Tibial artery (tissue), 4 donors: ENCODE measurements at regions not wholly inside any gene's neighbourhood (a gene's known extent, or its start where the extent isn't known, plus 50 kb on each side); places are given as distances from the start of the nearest gene placed in this dataset.
"Not testable (repeated sequence)": the region's sequence is repeated elsewhere in the genome, so short reads cannot be mapped to it uniquely, and the experiment has no call there.

Experiments used
- DNase-seq, 2 donors: peaks; one replicate each; pipeline ENCODE4 v3.0.0-alpha.2; 2019
- H3K27ac ChIP-seq, 2 donors: fragments of 200-600 bp; sonication (generic) in 1 of 2; 1 replicate in 1 of 2; 2 replicates in 1 of 2; pipeline ENCODE4 v1.5.1; 2018 to 2019; ENCODE audit warnings: mild to moderate bottlenecking in 1 of 2
- H3K27me3 ChIP-seq, 2 donors: fragments of 200-600 bp; sonication (generic) in 1 of 2; one replicate each; pipeline versions ENCODE4 v1.5.1 to v1.6.0; 2016 to 2019
- H3K36me3 ChIP-seq, 3 donors: fragments of 200-600 bp; sonication (generic) in 2 of 3; one replicate each; pipeline ENCODE4 v1.5.1; 2016 to 2019; ENCODE audit warnings: mild to moderate bottlenecking in 2 of 3
- H3K4me1 ChIP-seq, 4 donors: fragments of 200-600 bp; sonication (generic) in 2 of 4; 1 replicate in 3 of 4; 2 replicates in 1 of 4; pipeline ENCODE4 v1.5.1; 2016 to 2019
- H3K4me3 ChIP-seq, 2 donors: fragments of 200-600 bp; sonication (generic) in 1 of 2; 1 replicate in 1 of 2; 2 replicates in 1 of 2; pipeline ENCODE4 v1.5.1; 2018 to 2019; ENCODE audit warnings: mild to moderate bottlenecking in 2 of 2
- H3K9me3 ChIP-seq, 3 donors: fragments of 200-600 bp; sonication (generic) in 1 of 3; one replicate each; pipeline ENCODE4 v1.5.1; 2016 to 2019
- intact Hi-C: fragments of 100-400 bp; cut with DNase I; formaldehyde crosslinking; loops from one replicate; pipeline ENCODE4 v1.15.0; 2023; ENCODE audit warnings: low total_unique reads
- TF ChIP-seq, protein P1 (sequence below), 2 experiments: fragments of 200-600 bp in 1 of 2; fragments of 450-650 bp in 1 of 2; IDR thresholded peaks; one replicate each; pipeline ENCODE4 v1.5.1; 2017 to 2019; ENCODE audit warnings: antibody characterized with exemption in 2 of 2, mild to moderate bottlenecking in 1 of 2, moderate library complexity in 1 of 2

- H3K4me3 ChIP-seq: no peak overlapping the region
- no peaks in the 10 kb centered on the region for H3K27me3 ChIP-seq
- no peak for DNase-seq
- TF ChIP-seq, protein P1, sequence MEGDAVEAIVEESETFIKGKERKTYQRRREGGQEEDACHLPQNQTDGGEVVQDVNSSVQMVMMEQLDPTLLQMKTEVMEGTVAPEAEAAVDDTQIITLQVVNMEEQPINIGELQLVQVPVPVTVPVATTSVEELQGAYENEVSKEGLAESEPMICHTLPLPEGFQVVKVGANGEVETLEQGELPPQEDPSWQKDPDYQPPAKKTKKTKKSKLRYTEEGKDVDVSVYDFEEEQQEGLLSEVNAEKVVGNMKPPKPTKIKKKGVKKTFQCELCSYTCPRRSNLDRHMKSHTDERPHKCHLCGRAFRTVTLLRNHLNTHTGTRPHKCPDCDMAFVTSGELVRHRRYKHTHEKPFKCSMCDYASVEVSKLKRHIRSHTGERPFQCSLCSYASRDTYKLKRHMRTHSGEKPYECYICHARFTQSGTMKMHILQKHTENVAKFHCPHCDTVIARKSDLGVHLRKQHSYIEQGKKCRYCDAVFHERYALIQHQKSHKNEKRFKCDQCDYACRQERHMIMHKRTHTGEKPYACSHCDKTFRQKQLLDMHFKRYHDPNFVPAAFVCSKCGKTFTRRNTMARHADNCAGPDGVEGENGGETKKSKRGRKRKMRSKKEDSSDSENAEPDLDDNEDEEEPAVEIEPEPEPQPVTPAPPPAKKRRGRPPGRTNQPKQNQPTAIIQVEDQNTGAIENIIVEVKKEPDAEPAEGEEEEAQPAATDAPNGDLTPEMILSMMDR (IDR thresholded peaks at IDR 0.05): no peak
- H3K9me3 ChIP-seq: no peaks in the 10 kb centered on the region
- H3K27ac ChIP-seq: no peak overlapping the region
- intact Hi-C loops: no loop called here
- no peaks in the 10 kb centered on the region for H3K4me1 ChIP-seq
- H3K36me3 ChIP-seq: no peaks in the 10 kb centered on the region
These were observed 497.2 kb upstream of the NETO1 start for GRCh38 chr18:73365018-73365417.

- intact Hi-C loops: no loop called here
- no peaks in the 10 kb centered on the region for H3K4me1 ChIP-seq
- no peaks in the 10 kb centered on the region for H3K27me3 ChIP-seq
- no peak overlapping the region for H3K4me3 ChIP-seq
- H3K27ac ChIP-seq: no peak overlapping the region
- no peaks in the 10 kb centered on the region for H3K9me3 ChIP-seq
- no peak for DNase-seq
- TF ChIP-seq, protein P1 (IDR thresholded peaks at IDR 0.05): no peak
- H3K36me3 ChIP-seq: no peaks in the 10 kb centered on the region
These were observed 487.3 kb upstream of the NETO1 start for GRCh38 chr18:73355121-73355520.

DNA sequence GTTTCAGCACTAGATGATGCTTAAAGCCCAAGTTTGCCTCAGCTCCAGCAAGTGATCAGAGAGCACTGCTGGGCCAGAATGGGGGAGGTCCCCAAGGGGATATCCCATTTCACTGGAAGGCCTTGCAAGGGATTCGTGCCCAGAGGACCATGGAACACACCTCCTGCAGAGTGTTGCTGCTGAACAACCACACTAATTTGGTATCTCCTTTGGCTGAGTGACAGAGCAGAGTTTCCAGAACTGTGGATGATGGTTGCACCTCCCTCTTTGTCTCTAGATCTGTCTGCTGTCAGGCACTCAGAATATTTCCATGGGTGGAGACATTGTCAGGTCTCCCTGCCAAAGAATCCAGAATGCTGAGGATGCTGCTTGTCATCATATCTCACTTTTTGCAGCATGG, 484.8 kb upstream of the NETO1 start:
- H3K4me3 ChIP-seq: no peak overlapping the region
- H3K27ac ChIP-seq: no peak overlapping the region
- TF ChIP-seq, protein P1 (IDR thresholded peaks at IDR 0.05): no peak
- no peaks in the 10 kb centered on the region for H3K9me3 ChIP-seq
- no peaks in the 10 kb centered on the region for H3K36me3 ChIP-seq
- no peaks in the 10 kb centered on the region for H3K27me3 ChIP-seq
- DNase-seq: no peak
- H3K4me1 ChIP-seq: no peaks in the 10 kb centered on the region
- intact Hi-C loops: no loop called here

DNA sequence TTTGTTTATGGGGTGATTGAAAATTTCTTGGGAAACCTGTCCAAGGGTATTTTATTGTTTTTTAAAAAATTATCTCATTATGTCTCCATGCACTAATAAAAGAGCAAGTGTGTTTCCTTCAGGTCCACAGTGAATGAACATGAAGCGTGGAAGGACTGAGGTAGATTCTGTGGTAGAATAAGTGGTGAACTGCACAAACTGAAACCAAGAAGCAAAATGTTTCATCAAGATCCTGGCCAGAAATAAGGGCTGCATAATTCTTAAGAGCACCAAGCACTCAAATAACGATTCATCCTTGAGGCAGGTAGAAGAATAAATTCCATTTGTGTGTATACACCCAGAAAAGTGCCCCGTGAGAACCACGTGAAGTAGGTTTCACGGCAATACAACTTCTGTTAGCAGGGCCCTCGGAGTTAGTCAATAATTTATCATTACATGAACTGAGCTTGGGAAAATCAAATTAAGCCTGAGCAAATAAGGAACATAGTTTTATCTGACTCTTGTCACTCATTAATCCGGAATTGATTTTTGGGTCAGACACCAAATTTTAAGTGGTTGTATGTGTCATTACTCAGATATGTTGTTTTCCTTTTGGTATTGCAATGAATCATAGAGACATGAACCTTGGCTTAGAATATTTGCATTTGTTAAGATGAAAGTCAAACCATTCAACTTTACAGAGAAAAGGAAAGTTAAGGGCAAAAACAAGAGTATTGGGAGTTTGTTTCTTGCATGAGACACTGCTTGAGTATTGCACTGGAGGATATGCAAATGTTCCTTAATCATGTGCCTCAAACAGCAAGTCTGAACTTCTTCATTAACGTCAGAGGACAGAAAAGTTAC, 472.6 kb upstream of the NETO1 start:
- no peak for DNase-seq
- TF ChIP-seq, protein P1 (IDR thresholded peaks at IDR 0.05): no peak
- intact Hi-C loops: no loop called here

DNA sequence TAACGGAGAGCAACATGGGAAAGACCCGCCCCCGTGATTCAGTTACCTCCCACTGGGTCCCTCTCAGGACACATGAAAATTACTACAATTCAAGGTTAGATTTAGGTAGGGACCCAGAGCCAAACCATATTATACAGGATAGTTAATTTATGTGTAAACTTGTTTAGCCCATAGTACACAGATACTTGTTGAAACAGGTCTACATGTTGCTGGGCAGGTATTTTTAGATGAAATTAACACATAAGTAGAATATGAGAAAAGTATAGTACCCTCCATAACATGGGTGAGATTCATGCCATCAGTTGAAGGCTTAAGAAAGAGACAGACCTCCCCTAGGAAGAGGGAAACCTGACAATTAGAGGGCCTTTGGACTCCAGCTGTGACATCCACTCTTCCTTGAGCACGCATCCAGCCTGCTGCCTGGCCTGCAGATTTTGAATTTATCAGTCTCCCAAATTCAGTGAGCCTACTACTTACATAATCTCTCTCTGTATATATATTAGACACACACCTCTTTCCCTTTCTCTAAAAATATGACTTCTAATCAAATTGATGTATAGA, 463.5 kb upstream of the NETO1 start:
- TF ChIP-seq, protein P1 (IDR thresholded peaks at IDR 0.05): no peak
- Histone ChIP-seq H3K27me3 (no peaks in the 10 kb centered on the region), H3K4me1 (no peaks in the 10 kb centered on the region), H3K4me3 (no peak overlapping the region), H3K36me3 (no peaks in the 10 kb centered on the region), H3K9me3 (no peaks in the 10 kb centered on the region), H3K27ac (no peak overlapping the region)
- no peak for DNase-seq
- intact Hi-C loops: no loop called here

More for the DNA sequence above, 472.6 kb upstream of the NETO1 start:
- Histone ChIP-seq H3K27ac (no peak overlapping the region), H3K27me3 (no peaks in the 10 kb centered on the region), H3K9me3 (no peaks in the 10 kb centered on the region), H3K36me3 (no peaks in the 10 kb centered on the region), H3K4me1 (no peaks in the 10 kb centered on the region), H3K4me3 (no peak overlapping the region)

DNA sequence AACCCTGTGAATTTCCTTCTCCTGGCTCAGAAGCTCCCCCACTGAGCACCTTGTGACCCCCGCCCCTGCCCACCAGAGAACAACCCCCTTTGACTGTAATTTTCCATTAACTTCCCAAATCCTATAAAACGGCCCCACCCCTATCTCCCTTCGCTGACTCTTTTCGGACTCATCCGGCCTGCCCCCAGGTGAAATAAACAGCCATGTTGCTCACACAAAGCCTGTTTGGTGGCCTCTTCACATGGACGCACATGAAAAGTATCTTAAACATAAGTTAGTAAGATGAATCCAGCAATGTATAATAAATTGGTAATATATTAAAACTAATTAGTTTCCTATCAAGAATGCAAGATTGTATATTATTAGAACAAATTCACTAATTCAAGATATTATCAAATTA, 462.3 kb upstream of the NETO1 start:
- H3K9me3 ChIP-seq, H3K27ac ChIP-seq, H3K36me3 ChIP-seq, H3K4me1 ChIP-seq, H3K27me3 ChIP-seq, DNase-seq, intact Hi-C loops, H3K4me3 ChIP-seq: not testable (repeated sequence)

- H3K9me3 ChIP-seq, intact Hi-C loops, H3K27ac ChIP-seq, H3K36me3 ChIP-seq, H3K4me3 ChIP-seq, H3K4me1 ChIP-seq, H3K27me3 ChIP-seq, DNase-seq: not testable (repeated sequence)
These were observed 456.5 kb upstream of the NETO1 start for GRCh38 chr18:73324187-73324831.
